ENCODE measurements at regions not wholly inside any gene's neighbourhood (a gene's known extent, or its start where the extent isn't known, plus 50 kb on each side); places are given as distances from the start of the nearest gene placed in this dataset.
"Not testable (repeated sequence)": the region's sequence is repeated elsewhere in the genome, so short reads cannot be mapped to it uniquely, and the experiment has no call there.

DNA sequence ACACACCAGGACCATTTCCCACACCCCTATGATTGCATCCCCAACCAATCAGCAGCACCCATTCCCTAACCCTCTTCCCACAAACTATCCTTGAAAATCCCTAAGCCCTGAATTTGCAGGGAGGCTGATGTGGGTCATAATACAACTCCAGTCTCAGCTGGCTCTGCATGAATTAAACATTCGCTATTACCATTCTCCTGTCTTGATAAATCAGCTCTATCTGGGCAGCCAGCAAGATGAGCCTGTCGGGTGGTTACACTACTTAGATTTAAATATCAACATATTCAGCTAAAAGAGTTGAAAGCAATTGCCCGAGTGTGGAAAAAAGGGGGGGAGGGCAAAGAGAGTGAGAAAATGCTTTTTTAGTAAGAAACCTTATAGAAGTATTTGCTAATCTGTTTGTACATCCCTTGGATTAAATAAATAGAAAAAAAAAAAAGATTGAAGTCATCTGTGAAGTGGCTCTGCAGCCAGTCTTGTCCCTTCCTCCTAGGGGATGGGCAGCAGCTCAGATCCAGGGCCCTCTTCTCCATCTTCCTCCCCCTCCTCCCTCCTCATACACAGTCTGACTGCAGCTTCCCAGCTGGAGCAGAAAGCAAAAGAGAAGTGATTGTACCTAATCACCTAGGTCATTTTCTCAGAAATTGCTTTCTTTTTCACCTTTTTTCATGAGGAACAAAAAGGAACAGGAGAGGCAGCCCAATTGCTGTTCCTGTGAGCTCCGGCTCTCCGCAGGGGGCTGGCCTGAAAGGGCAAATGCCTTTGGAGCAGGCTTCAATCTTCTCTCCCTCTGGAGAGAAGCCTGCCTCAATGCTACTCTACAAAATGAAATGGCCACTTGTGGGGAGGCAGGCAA, 356.6 kb upstream of the SULF2 start:
- no peak for DNase-seq

DNA sequence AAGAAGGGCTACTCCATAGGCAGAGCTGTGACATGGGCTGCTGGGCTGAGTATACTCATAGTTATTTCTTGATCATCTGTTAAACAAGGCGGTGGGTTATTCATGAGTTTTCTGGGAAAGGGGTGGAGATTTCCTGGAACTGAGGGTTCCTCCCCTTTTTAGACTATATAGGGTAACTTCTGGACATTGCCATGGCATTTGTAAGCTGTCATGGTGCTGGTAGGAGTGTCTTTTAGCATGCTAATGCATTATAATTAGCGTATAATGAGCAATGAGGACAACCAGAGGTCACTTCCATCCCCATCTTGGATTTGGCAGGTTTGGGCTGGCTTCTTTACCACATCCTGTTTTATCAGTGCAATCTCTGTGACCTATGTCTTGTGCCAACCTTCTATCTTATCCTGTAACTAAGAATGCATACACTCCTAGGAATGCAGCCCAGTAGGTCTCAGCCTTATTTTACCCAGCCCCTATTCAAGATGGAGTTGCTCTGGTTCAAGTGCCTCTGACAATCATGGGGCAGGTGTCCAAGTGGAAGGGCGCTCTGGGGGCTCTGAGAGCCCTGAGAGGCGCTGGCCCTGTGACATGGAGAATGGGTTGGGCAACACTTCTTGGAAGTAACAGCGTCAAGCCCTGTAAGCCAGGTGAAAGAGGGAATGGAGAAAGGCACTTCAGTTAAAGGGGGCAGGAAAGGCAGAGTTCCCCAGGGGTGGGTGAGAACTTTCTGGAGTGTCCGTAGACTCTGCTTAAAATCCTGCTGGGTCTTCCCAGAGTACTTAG, 354.2 kb upstream of the SULF2 start:
- DNase-seq: no peak

DNA sequence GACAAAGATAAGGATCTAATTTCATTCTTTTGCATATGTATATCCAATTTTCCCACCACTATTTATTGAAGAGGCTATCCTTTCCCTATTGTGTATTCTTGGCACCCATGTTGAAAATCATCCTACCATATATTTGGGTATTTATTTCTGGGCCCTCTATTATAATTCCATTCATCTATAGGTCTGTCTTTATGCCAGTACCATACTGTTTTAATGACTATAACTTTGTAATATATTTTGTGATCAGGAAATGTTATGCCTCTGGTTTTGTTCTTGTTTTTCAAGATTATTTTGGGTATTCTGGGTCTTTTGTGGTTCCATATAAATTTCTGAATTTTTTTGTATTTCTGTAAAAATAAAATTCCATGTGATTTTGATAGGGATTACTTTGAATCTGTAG, 347.6 kb upstream of the SULF2 start:
- no peak for DNase-seq

DNA sequence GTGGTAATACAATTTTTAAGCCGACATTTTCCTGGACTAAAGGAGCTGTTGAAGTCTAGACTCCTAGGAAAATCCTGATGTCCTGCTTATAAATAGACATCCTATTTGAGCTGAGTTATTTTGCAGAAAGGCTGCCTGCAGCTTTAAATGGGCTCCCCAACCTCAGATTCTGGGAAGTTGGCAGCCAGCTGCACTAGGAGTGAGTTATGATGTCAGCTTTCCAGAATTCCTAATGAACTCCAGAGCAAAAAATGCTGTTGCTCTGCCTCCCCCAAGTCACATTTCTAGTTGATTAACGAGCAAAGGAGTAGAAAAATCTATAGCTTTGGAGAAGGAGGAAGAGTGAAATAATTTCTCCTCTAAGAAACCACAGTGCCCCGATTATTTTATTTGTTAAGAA, 346.3 kb upstream of the SULF2 start:
- no peak for DNase-seq

DNA sequence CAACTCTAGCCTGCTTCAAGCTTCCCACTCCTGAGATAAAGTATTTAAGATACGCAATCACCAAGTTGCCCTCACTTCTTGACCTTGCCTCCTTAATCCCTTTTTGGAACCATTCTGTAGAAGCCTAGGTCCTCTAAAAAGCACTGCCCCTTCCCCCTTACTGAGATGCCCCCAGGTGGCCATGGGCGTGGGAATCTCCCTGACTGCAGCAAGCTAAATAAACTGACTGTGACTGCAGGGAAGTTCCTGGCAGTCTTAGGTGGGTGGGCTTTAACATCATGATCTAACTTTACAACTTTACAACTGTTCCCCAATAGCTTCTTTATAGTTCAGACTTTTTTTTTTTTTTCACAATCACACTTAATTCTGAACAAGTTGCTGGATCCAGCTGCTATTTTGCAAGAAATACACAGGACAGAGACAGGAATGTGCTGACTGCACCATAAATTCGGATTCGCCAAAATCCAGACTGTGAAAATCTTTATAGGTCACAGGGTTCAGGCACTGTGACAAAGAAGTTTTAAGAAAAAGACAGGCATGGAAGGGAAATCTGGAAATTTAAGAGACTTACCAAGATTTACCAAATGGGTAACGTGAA, 344.2 kb upstream of the SULF2 start:
- DNase-seq: no peak

DNA sequence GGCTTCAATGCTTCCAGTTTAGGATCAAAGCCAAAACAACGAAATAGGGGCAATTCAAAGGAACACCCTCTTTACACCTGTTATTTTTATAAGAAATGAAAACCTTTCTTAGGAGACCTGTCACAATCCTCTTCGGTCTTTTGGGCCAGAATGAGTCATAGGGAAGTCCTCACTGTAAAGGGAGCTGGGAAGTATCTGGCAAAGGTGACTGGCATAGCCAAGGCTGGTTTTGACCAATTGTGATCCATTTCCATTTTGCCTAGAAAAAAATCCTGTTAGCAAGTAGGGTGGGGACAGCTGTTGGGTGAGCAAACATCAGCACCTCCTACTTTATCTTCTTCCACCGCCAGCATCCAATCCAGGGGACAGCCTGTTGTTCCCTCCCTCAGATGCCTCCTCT, 343.2 kb upstream of the SULF2 start:
- DNase-seq: no peak

DNA sequence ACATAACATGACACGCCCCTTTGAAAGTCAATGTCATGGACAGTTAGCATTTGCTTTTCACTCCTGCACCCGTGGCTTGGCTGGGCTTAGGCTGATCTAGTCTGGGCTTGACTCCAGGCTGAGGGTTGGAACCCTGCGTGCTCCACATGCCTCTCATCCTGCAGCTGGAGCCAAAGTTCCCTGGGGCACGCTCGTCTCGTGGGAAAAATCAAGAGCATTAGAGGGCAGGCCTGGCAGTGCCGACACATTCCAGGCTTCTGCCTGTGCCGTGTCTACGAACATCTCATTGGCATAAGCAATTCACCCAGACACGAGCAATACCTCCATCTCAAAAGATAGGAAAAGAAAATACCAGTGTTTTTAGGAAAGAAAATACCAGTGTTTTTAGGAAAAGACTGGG, 342.7 kb upstream of the SULF2 start:
- peak; percentile 49 for DNase-seq

DNA sequence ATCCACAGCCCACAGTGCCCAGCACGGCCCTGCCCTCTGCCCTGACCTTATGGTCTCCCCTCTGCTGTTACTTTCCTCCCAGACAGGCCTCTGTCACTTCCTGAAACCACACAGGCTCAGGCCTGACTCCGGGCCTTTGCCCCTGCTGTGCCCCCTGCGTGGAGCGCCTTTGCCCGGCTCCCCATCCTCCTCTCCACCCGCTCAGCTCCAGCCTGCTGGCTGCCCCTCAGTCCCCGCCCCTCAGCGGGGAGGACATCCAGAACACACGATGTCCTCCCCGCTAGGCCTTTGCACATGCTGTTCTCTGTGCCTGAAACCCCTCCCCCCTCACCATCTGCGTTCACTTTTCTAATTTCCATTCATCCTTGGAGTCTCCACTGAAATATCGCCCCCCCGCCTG, 341.9 kb upstream of the SULF2 start:
- DNase-seq: not testable (repeated sequence)

DNA sequence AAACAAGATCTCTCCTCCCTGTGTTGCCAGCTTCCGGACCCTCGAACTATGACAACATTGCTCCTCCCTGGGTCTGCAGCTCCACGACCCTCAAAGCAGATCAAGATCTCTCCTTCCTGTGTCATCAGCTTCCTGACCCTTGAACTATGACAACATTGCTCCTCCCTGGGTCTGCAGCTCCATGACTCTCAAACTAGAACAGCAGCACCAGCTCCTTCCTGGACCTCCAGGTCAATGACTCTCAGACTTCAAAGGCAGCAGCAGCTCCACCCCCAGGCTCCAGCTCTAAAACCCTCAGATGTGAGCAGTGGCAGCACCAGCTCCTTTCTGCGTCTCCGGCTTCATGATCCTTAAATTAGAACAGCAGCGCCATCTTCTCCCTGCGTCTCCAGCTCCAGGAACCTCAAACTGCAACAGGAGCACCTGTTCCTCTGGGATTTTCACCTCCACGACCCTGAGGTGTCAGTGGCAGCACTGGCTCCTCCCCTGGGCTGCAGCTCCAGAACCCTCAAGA, 341.0 kb upstream of the SULF2 start:
- no peak for DNase-seq

DNA sequence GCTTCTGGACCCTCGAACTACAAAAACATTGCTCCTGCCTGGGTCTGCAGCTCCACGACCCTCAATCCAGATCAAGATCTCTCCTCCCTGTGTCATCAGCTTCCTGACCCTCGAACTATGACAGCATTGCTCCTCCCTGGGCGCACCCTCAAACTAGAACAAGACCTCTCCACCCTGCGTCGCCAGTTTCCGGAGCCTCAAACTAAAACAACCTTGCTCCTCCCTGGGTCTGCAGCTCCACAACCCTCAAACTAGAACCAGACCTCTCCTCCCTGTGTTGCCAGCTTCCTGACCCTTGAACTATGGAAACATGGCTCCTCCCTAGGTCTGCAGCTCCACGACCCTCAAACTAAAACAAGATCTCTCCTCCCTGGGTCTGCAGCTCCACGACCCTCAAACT, 339.7 kb upstream of the SULF2 start:
- no peak for DNase-seq

DNA sequence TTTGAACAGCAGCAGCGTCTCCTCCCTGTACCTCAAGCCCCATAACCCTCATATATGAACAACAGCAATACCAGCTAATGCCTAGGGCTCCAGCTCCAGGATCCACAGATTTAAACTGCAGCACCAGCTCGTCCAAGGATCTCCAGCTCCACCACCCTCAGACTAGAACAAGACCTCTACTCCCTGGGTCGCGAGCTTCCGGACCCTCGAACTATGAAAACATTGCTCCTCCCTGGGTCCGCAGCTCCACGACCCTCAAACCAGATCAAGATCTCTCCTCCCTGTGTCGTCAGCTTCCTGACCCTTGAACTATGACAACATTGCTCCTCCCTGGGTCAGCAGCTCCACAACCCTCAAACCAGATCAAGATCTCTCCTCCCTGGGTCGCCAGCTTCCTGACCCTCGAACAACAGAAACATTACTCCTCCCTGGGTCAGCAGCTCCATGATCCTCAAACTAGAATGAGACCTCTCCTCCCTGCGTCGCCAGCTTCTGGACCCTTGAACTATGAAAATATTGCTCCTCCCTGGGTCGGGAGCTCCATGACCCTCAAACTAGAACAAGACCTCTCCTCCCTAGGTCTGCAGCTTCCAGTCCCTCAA, 339.0 kb upstream of the SULF2 start:
- DNase-seq: no peak

DNA sequence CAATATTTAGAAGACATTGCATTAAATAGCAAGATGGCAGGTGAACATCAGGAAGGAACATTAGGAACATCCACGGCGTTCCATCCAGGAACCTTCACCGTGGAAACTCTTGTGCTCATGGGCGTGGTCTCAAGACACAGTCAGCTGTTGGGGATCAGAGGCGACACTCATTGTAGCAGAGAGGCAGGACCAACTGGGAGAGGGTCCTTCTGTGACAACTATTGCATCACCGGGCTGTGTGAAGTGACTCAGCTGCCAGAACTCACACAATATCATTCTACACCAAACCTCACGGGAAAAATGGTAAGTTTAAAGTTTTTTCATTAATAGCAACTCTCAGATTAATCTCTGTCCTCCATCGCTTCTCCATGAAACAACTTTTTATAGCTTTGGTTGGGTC, 334.8 kb upstream of the SULF2 start:
- DNase-seq: no peak

DNA sequence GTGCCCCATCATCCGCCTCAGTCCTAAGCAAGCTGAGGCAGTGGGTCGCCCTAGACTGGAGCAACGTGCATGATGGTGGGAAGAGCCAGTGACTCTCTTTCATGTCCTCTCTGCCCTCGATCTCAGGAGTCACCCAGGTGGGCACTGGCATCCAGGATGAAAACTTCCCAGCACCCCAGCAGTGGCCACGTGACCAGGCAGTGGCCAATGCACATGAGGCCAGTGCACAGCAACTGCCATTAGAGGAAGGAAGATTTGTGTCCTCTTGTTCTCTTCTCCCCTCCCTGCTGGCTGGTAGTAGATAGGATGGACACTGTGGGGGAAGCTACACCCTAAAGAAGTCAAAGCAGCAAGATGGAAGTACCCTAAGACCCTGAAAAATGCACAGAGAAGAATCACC, 334.1 kb upstream of the SULF2 start:
- not testable (repeated sequence) for DNase-seq

DNA sequence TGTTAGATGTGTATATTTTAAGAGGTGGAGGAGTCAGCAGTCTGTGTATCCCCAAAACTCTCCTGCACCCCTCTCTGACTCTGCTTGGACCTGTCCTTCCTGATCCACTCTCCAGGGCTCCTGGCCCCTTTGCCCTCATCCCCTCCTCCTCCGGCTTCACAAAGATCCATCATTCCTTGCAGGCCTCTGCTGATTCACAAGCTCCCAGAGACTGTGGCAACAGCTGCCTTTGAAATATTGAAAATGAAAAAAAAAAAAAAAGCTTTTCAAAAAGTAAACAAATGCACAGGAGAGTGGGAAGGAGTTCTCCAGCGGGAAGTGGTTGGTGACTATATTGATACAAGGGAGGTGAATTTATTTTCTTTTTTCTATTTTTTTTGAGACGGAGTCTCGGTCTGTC, 330.2 kb upstream of the SULF2 start:
- peak; percentile 76 for DNase-seq

DNA sequence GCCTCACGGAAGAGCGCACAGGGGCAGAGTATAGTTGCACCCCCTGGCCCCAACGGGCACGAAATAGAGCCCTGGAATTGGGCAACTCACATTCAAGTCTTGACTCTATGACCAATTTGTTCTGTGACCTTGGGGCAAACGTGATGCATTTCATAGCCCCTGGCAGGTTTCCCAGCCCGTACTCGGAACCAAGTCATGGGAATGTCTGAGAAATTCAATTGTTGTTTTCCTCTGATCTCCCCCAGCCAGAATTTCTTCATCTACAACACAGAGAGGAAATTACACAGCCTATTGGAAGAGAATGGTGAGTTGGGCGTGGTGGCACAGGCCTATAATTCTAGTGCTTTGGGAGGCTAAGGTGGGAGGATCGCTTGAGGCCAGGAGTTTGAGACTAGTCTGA, 322.3 kb upstream of the SULF2 start:
- no peak for DNase-seq

DNA sequence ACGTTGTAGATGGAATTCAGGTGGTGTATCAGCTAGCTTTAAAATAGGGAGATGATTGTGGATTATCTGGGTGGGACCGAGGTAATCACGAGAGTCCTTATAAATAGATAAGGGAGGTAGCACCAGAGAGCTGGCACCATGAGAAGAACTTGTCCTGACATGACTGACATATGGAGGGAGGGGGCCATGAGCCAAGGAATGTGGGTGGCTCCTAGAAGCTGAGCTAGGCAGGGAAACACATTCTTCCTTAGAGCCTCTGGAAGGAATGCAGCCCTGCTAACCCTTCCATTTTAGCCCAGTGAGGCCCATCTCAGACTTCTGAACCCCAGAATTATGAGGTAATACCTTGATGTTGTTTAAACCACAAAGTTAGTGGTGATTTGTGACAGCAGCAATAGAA, 321.1 kb upstream of the SULF2 start:
- no peak for DNase-seq

DNA sequence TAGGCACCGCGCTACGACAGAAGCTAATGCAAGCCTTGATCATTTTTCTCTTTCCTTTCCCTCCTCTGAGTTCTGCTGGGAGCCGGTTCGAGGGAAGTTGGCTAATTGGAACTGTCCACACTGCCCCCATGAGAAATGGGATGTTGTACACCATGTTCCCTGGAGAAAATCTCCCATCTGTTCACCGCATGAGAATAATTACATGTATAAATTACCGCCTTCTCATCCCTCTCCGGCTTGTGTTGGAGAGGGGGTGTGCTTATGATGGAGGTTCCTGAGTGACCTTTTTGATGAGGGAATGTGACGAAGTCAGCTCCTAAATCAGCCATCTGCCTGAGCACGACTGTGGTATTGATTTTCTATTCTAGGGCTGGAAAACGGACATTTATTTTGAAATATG, 320.2 kb upstream of the SULF2 start:
- DNase-seq: peak; percentile 90

DNA sequence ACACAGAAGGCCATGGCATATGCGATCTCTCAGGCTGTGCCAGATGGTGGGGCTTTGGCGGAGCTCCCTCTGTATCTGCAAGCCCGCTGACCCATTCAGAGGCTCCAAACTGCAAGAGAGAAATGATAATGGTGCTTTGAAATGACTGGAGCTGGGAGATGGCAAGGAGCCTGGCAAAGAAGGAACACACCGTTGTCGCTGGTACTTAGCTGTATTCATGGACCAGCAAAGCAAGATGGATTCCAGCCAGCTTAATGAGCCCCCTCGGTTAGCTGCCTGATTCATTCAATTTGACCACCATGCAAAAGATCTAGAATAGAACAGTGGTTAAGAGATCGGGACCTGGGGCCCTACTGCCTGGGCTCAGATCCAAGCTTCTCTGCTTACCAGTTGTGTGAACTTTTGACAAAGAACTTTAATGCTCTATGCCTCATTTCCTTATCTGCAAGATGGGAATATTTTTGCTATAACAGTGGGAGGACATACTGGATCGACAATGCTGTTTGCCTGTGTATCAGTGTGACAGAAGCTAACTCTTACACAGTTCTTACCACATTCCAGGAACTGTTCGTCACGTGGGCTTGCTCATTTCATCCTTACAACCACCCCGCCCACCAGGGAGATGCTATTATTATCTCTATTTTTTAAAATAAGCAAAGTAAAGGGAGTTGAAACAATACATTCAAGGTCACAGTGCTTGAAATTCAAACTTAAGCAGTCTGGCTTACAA, 317.8 kb upstream of the SULF2 start:
- DNase-seq: peak; percentile 74

DNA sequence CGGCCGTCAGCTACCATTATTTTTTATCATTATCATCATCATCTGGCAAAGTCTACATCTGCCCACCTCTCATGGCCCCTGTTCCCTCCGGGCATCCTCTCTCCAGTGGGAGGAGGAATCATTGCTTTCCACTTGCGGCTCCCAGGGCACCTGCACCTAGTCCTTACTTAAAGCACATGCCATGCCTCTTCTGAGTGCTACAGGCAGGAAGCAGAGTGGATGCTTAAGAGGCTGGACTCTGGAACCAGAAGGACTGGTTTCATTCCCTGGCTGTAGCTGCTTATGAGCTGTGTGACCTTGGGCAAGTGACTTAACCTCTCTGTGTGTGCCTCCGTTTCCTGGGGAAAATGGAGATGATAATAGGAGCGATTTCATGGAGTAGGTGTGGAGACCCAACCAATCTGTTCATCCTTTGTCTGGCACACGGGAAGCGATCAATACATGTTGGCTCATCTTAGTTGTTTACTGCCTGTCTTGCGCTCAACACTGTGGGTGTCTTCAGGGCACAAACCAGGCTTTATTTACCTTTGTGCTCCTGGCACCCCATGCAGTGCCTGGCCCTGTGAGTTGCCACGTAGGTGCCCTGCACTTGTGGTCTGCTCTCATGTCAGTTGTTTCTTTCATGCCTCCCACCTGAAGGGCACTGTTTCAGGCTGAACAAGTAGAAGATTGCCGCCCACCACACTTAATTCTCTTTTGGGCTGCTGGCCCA, 317.0 kb upstream of the SULF2 start:
- DNase-seq: peak; percentile 56

DNA sequence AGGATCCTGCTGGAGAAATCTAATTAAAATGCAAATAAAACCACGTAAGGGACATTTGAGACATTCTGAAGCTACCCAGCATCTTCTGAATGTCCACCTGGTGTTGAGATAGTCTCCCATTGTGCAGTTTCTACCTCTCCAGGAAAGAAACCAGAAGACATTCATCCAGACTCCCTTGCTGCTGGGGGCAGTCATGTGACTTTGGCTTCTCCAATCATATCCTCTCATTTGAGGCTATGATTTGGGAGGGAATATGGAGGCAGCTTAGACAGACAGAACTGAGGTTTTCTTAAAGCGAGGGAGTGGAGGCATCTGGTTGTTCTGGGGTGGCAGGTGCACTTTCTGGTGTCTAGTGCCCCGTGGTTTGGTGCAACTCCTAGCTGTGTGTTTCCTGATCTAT, 315.2 kb upstream of the SULF2 start:
- DNase-seq: no peak

DNA sequence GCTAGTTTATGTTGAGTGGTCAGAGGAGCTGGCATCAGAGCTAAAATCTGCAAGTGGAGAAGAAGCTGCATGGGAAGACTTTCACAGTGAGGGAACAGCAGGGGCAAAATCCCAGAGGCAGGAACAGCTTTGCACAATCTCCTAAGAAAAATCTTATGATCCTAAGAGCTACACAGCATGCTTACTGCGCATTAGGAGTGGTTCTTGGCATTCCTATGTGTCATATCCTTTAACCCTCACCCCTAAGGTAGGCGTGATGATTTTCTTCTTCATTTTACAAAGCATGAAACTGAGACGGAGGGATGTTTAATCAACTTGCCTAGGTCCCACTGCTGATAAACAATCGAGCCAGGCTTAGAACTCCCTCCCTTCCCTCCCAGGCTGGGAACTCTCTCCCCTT, 313.6 kb upstream of the SULF2 start:
- no peak for DNase-seq

DNA sequence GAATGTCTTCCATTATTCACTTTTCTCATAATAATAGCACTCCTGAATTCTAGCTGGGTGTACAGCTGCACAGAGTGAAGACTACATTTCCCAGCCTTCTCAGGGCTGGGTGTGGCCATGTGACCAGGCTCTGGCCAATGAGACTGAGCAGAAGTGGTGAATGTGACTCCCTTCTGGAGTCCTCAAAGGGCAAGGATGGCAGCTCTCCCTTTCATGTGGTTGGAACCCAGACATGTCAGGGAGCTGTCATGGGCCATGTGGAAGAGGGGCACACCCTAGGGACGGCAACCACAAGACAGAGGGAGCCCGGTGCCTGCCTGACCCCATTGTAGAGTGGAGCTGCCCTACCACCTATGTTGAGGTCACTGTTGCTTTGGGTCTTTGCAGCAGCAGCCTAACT, 312.8 kb upstream of the SULF2 start:
- DNase-seq: no peak
